ENCODE measurements at regions not wholly inside any gene's neighbourhood (a gene's known extent, or its start where the extent isn't known, plus 50 kb on each side); places are given as distances from the start of the nearest gene placed in this dataset.

- Histone ChIP-seq H3K4me3 (no peak overlapping the region), H3K27me3 (no peaks in the 10 kb centered on the region), H3K4me1 (ENCODE audit: low read depth) (peaks cover 52% of the 10 kb centered on the region), H3K27ac (no peak overlapping the region), H3K9me3 (ENCODE audit: low read depth) (no peaks in the 10 kb centered on the region), H3K36me3 (no peaks in the 10 kb centered on the region)
- no peak for TF ChIP-seq CTCF (IDR thresholded peaks at IDR 0.05; ENCODE audit: low read depth, low read length)
- DNase-seq (ENCODE audit: low read depth in 1 of 2, low spot score in 1 of 2): no peak
Observed at GRCh38 chr3:102091358-102091757, 242.0 kb downstream of the NFKBIZ start.

- peaks cover 38% of the 10 kb centered on the region for H3K4me1 ChIP-seq (ENCODE audit: low read depth)
- H3K27ac ChIP-seq: no peak overlapping the region
Observed at GRCh38 chr3:102092617-102093466, 243.5 kb downstream of the NFKBIZ start.

GRCh38 chr3:102094506-102094905, 245.2 kb downstream of the NFKBIZ start:
- DNase-seq (ENCODE audit: low read depth in 1 of 2, low spot score in 1 of 2): no peak
- Histone ChIP-seq H3K27me3 (no peaks in the 10 kb centered on the region), H3K36me3 (no peaks in the 10 kb centered on the region), H3K27ac (no peak overlapping the region), H3K9me3 (ENCODE audit: low read depth) (no peaks in the 10 kb centered on the region), H3K4me1 (ENCODE audit: low read depth) (peaks cover 22% of the 10 kb centered on the region), H3K4me3 (no peak overlapping the region)
- no peak for TF ChIP-seq CTCF (IDR thresholded peaks at IDR 0.05; ENCODE audit: low read depth, low read length)

More at GRCh38 chr3:102092617-102093466, 243.5 kb downstream of the NFKBIZ start:
- Histone ChIP-seq H3K27me3 (no peaks in the 10 kb centered on the region), H3K36me3 (no peaks in the 10 kb centered on the region), H3K9me3 (ENCODE audit: low read depth) (no peaks in the 10 kb centered on the region), H3K4me3 (no peak overlapping the region)
- no peak for TF ChIP-seq CTCF (IDR thresholded peaks at IDR 0.05; ENCODE audit: low read depth, low read length)
- DNase-seq (ENCODE audit: low read depth in 1 of 2, low spot score in 1 of 2): peak; percentile 30 to 42

GRCh38 chr3:102095383-102095782, 246.1 kb downstream of the NFKBIZ start:
- DNase-seq (ENCODE audit: low read depth in 1 of 2, low spot score in 1 of 2): no peak
- Histone ChIP-seq H3K36me3 (no peaks in the 10 kb centered on the region), H3K4me1 (ENCODE audit: low read depth) (peaks cover 14% of the 10 kb centered on the region), H3K9me3 (ENCODE audit: low read depth) (no peaks in the 10 kb centered on the region), H3K27me3 (no peaks in the 10 kb centered on the region), H3K27ac (no peak overlapping the region), H3K4me3 (no peak overlapping the region)
- TF ChIP-seq CTCF (IDR thresholded peaks at IDR 0.05; ENCODE audit: low read depth, low read length): no peak

GRCh38 chr3:102096066-102096465, 246.8 kb downstream of the NFKBIZ start:
- H3K4me3 ChIP-seq: no peak overlapping the region
- H3K27ac ChIP-seq: no peak overlapping the region
- no peaks in the 10 kb centered on the region for H3K9me3 ChIP-seq (ENCODE audit: low read depth)
- no peaks in the 10 kb centered on the region for H3K27me3 ChIP-seq
- peaks cover 11% of the 10 kb centered on the region for H3K4me1 ChIP-seq (ENCODE audit: low read depth)
- no peaks in the 10 kb centered on the region for H3K36me3 ChIP-seq
- no peak for TF ChIP-seq CTCF (IDR thresholded peaks at IDR 0.05; ENCODE audit: low read depth, low read length)
- no peak for DNase-seq (ENCODE audit: low read depth in 1 of 2, low spot score in 1 of 2)

All from cardiac muscle cell (in vitro differentiated cells and primary cell).